ENCODE measurements at regions not wholly inside any gene's neighbourhood (a gene's known extent, or its start where the extent isn't known, plus 50 kb on each side); places are given as distances from the start of the nearest gene placed in this dataset.

DNA sequence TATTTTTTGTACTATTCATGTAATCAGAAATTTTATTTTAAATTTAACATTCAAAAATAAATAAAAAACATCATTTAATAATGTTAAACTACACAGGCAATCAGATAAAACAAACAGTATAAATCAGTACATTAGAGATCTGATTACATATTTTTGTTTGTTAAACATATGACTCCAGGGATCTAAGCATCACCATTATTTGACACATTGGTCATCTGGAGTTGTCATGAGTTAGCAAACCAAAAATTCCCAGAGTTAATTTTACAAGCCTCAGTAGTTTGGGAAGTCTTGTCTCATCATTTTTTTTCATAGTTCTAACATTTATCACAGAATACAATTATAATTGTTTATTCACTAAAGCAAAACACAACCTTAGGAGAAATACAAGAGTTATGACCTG lies 770.8 kb upstream of the SLITRK6 start:
- TF ChIP-seq, protein P1, sequence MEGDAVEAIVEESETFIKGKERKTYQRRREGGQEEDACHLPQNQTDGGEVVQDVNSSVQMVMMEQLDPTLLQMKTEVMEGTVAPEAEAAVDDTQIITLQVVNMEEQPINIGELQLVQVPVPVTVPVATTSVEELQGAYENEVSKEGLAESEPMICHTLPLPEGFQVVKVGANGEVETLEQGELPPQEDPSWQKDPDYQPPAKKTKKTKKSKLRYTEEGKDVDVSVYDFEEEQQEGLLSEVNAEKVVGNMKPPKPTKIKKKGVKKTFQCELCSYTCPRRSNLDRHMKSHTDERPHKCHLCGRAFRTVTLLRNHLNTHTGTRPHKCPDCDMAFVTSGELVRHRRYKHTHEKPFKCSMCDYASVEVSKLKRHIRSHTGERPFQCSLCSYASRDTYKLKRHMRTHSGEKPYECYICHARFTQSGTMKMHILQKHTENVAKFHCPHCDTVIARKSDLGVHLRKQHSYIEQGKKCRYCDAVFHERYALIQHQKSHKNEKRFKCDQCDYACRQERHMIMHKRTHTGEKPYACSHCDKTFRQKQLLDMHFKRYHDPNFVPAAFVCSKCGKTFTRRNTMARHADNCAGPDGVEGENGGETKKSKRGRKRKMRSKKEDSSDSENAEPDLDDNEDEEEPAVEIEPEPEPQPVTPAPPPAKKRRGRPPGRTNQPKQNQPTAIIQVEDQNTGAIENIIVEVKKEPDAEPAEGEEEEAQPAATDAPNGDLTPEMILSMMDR (IDR thresholded peaks at IDR 0.05 in 4 of 5, conservative IDR thresholded peaks at IDR 0.05 in 1 of 5) = no peak
- TF ChIP-seq POLR2A (IDR thresholded peaks at IDR 0.05) = no peak

Measured in gastrocnemius medialis (tissue), 4 donors.